GM19023 (cell line): ENCODE measurements at regions not wholly inside any gene's neighbourhood (a gene's known extent, or its start where the extent isn't known, plus 50 kb on each side); places are given as distances from the start of the nearest gene placed in this dataset.
"Not testable (repeated sequence)": the region's sequence is repeated elsewhere in the genome, so short reads cannot be mapped to it uniquely, and the experiment has no call there.

Source experiments
- ATAC-seq: cut with Tn5 transposase; IDR thresholded peaks from one replicate; pipeline ENCODE4 v1.9.1; 2021; ENCODE audit warnings: mild to moderate bottlenecking, moderate library complexity; ENCODE audit not compliant: unreplicated experiment

DNA sequence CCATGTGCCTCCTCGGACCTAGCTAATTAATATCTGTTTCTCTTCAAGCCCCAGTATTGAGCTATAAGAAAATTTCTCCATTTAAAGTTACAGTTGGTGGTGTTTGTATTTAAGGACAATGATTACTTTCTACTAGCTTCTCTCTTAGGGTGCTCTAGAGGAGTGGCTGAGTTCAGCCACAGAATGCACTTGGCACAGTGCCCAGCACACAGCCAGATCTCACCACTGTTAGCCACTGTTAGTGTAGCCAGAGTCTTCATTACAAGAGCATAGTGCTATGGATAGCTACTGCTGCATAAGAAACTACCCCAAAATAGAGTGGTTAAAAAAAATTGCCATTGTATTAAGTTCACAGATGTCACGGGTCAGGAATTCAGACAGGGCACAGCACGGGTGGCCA lies 421.3 kb downstream of the BCOR start:
- no peak for ATAC-seq

DNA sequence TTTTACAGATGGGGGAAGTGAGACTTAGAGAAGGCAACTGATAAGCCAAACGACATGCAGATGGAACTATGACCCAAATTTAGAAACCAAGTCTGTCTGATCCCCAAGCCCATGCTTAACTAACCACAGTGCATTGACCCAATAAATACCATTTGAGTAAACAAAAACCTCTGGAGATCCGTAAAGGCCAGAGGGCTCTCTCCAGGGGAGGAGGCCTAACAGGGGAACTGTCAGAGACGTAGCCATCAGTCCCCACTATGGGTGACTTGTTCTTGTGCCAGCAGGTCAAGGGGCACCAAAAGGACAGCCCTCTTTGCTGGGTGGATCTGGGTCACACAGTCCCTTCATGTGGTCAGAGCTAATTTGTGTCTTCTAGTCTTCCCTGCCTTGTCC lies 420.2 kb downstream of the BCOR start:
- no peak for ATAC-seq

DNA sequence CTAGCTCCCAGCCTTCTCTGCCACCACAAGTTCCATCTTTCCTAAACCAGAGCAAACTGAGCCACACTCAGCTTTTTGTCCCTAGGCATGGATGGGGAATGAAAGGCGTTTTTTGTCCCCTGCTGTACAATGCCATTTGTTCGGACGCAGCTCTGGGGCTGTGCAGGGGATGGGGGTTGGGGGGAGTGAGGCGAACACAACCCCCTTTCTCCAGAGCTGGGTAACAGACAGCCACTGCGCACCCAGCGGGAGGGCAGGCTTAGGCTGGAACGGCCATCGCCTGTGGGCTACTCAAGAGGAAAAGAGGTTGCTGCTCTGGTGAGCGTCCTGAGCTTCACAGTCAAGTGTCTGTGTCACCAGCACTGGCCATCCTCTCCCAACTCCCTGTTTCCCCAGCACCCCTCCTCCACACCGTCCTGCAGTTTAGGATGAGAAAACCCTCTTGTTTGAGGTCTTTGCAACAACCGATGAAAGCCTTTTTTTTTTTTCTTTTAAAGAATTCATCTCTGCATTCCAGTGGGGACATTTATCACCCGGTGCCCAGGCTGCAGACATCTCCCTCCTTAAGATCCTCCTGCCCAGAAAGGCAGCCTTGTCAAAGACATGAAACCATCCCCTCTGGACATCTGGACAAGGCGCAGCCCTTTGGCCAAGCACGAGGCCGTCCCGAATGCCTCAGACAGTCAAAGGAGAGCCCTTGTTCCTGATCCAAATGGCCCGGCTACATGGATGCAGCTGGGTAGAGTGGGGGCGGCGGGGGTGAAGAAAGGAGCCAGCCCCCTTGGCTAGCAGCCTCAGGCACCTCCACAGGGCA lies 419.6 kb downstream of the BCOR start:
- no peak for ATAC-seq

DNA sequence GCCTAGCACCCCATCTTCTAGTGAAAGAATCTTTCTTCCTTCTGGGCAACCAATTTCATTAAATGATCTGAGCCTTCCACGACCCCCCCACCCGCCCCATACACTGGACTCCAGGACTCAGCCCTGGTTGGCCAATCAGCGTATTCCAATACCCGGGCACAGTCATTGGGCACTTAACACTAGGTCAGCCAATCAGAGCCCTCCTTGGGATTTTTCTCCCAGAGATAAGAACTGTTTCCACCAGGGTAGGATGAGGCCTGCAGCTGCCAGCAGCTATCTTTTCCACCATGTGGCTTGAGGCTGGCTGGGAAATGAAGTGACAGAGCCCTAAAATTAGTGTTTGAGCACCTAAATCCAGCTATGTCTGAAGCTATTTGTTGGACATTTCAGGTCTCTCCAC lies 418.8 kb downstream of the BCOR start:
- no peak for ATAC-seq

DNA sequence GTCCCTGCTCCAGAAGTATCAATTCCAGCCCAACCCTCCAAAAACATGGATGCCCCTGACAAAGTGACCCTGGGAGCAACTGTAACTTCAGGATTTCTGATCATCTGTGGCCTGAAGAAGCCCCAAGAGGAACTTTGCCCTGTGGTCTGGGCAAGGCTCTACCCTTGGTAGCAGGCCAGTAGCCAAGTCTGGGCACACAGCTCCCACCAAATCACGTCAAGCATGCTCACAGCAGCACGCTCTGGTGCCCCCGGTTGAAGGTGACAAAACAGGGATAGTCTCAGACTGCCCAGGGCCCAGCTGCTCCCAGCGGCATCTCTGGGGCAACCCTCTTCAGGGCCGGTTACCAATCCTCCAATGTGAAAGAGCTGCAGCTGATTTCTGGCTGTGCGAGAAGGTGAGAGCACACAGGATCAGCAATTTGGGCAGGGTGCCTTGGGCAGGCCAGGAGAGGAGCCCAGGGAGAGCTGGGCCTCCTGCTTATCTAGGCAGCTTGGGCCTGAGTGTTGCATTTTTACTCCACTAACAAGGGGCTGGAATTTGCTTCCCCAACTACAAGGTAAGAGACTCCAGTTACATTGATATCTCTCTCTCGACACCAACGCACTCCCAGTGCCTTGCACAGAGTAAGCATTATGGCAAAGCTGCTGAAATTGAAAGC lies 418.1 kb downstream of the BCOR start:
- ATAC-seq, result no peak

DNA sequence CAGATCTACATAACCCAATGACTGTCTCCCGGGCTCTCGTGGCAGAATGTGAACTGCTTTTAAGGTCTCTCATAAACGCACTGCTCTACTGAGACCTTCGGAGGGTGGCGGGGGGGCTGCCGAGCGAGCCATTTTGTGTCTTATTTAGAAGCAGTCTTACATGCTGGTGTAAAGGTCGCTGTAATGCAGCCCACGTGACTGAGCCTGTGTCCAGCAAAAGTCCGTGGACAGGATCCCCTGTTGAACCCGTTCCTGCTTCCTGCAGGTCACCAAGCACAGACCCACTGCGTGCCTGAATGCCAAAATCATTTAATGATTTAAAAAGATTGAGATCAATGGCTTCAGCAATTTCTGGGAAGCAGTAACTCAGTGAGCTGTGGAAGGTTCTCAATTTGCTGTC lies 415.9 kb downstream of the BCOR start:
- ATAC-seq, result no peak

- ATAC-seq, result no peak
These were observed 415.0 kb downstream of the BCOR start for GRCh38 chrX:39682778-39683177.

- ATAC-seq, result no peak
These were observed 409.6 kb downstream of the BCOR start for GRCh38 chrX:39688219-39688575.

DNA sequence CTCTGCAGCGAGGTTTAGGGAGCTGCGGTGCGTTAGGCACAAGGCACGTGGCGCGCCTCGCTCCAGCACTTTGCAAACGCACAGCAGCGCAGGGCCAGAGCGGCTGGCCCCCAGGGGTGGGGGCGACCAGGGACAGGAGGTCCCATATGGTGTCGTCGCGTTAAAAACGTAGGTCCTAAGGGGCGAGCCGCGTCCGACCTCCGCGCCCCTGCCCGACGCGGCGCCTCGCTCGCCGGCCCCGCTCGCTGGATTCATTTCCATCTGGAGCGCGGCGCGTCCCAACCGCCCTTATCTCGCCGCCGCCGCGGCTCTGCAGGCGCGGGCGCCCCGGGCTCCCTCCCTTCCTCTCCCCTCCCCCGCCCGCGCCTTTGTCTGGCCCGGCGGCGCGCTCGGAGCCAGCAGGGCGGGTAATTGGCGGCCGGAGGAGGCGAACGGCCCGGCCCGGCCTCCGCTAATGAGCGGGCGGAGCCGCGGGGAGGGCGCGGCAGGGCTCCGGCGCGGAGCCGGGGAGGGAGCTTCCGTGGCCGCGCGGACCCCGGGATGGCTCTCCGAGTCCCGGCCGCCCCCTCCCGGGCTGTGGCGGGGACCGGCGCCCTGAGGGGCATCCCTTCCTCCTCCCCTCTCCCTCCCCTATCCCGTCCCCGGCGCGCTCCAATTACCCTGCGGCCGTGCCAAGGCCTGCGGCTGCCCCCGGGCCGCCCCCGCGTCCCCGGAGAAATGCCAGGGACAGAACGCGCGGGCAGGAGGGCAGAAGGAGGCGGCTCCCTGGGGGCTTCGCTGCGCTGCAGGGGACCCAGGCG lies 409.0 kb downstream of the BCOR start:
- no peak for ATAC-seq

- ATAC-seq, result no peak
These were observed 408.2 kb downstream of the BCOR start for GRCh38 chrX:39689376-39690104.

DNA sequence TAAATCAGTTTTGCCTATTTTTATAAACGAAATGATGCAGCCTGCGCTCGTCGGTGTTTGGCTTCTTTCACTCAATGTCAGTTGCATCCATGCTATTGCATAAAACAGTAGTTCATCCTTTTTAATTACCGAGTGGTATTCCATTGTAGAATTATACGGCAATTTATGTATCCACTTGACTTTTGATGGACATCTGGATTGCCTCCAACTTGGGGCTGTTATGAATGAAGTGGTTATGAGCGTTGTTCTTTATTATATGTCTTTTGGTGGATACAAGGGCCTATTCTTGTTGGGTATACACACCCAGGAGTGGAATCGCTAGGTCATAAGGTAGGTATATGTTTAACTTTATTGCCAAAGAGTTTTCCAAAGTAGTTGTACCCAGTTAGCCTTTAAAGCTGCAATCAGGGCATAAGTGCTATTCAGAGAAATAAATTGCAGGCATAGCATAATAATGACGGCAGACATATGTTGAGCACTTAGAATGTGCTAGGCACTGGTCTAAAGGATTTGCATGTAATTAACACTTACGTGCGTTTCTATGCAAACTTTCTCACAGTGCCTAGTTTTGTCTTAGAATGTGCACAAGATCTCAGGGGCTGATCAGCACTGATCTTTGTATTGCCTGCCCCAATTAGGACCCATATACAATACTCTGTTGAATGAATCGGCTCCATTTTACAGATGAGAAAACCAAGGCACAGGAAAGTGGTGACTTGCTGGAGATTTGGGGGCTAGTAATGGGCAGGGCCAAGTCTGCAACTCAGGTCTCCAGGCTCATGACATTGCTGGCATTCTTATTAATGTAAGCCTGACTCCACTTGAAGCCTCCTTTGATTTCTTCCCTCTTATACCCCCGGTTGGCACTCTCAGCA lies 407.0 kb downstream of the BCOR start:
- ATAC-seq, result no peak

GRCh38 chrX:39691724-39692123 lies 406.0 kb downstream of the BCOR start:
- no peak for ATAC-seq

- ATAC-seq, result no peak
These were observed 405.0 kb downstream of the BCOR start for GRCh38 chrX:39692796-39693195.

GRCh38 chrX:39693298-39693697 lies 404.5 kb downstream of the BCOR start:
- ATAC-seq, result no peak

- not testable (repeated sequence) for ATAC-seq
These were observed 395.1 kb downstream of the BCOR start for GRCh38 chrX:39702636-39703035.

DNA sequence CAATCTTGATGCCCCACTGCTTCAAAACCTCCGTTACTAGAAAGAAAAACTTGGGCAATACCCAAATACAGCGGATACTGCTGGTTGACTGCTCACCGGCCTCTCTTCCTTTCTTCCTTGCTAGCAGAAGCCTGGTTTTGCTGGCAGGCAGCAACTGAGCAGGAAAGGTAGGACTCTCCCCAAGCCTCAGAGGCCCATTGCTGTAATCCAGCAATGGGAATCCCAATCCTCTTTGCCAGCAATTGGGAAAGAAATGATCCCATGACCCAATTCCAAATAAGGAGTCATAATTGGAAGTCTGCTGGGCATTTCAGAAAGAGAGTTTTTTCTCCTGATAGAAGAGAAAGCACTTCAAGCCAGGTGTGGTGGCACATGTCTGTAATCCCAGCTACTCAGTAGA lies 394.5 kb downstream of the BCOR start:
- no peak for ATAC-seq

DNA sequence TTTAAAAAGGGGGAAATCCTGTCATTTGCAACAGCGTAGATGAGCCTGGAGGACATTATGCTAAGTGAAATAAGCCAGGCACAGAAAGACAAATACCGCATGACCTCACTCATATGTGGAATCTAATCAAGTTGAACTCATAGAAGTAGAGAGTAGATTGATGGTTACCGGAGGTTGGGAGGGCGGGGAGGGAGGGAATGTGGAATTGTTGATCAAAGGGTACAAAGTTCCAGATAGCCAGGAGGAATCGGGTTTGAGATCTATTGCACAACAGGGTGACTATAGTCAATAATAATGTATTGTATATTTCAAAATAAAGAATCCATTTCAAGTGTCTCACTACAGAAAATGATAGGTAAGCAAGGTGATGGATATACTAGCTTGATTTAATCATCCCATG lies 393.2 kb downstream of the BCOR start:
- no peak for ATAC-seq

DNA sequence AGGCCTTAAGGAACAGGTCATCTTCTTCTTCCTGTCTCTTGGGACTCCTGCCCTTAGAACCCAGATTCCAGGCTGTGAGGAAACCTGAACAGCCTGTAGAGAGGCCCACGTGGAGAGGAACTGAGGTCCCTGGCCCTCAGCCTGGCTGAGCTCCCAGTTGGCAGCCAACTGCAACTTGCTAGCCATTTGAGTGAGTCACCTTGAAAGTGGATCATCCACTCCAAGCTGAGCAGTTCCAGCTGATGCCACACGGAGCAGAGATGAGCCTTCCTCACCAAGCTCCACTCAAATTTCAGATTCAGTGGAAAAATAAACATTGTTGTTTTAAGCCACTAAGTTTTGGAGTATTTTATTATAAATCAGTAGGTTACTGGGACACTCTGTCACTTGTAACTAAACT lies 392.5 kb downstream of the BCOR start:
- no peak for ATAC-seq

- ATAC-seq, result no peak
These were observed 388.4 kb downstream of the BCOR start for GRCh38 chrX:39709364-39709763.

DNA sequence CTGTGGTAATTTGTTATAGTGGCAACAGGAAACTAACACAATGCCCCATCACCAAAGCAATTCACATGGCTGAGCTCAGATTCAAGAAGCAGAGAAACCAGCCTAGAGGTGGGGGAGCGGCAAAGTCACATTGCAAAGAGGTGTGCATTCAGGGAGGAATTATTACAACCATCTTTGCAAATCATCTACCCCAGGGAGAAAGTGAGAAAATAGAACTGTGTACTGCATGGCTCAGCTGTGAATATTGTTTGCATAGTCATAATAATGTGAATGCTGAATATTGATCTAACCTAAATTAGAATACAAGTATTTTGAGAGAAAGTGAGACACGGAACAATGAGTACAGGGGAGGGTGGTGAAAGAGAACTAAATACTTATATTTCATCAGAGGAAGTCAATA lies 387.9 kb downstream of the BCOR start:
- ATAC-seq, result no peak
